Stomach (tissue), 8 donors: ENCODE measurements at regions not wholly inside any gene's neighbourhood (a gene's known extent, or its start where the extent isn't known, plus 50 kb on each side); places are given as distances from the start of the nearest gene placed in this dataset.
A peak's percentile ranks its signal among the peaks of the same experiment; 100 is the strongest.

Experiments used
- DNase-seq, 2 donors: peaks; one replicate each; pipeline versions ENCODE4 v3.0.0 to v3.0.0-alpha.2; 2013 to 2019
- H3K27ac ChIP-seq, 5 donors: fragments of 200-600 bp in 4 of 5; sonication (generic) in 4 of 5; one replicate each; pipeline ENCODE4 v1.5.1; 2013 to 2019; ENCODE audit warnings: mild to moderate bottlenecking in 1 of 5, moderate library complexity in 1 of 5
- H3K27me3 ChIP-seq, 3 donors: fragments of 200-600 bp; sonication (generic); one replicate each; pipeline ENCODE4 v1.5.1; 2017 to 2019; ENCODE audit warnings: mixed run types in 1 of 3
- H3K36me3 ChIP-seq, 4 donors: fragments of 200-600 bp; sonication (generic); 1 replicate in 3 of 4; 2 replicates in 1 of 4; pipeline ENCODE4 v1.5.1; 2016 to 2019
- H3K4me1 ChIP-seq, 4 donors: fragments of 200-600 bp; sonication (generic); one replicate each; pipeline ENCODE4 v1.5.1; 2016 to 2019
- H3K4me3 ChIP-seq, 4 donors: fragments of 200-600 bp; sonication (generic) in 3 of 4; one replicate each; pipeline ENCODE4 v1.5.1; 2016 to 2019; ENCODE audit warnings: mild to moderate bottlenecking in 1 of 4
- H3K9me3 ChIP-seq, 4 donors: fragments of 200-600 bp; sonication (generic); one replicate each; pipeline ENCODE4 v1.5.1; 2016 to 2019
- EP300 ChIP-seq: sonication (generic); formaldehyde crosslinking; IDR thresholded peaks from one replicate; pipeline ENCODE4 v1.6.1; 2017; ENCODE audit warnings: antibody characterized with exemption
- POLR2A ChIP-seq, 4 donors: fragments of 450-650 bp; IDR thresholded peaks; one replicate each; pipeline ENCODE4 v1.6.1; 2016; ENCODE audit warnings: antibody characterized with exemption in 4 of 4, control low read depth in 2 of 4, mild to moderate bottlenecking in 1 of 4, moderate library complexity in 1 of 4
- POLR2AphosphoS5 ChIP-seq, 3 donors: sonication (generic); formaldehyde crosslinking; IDR thresholded peaks; one replicate each; pipeline ENCODE4 v1.6.1; 2016; ENCODE audit warnings: antibody characterized with exemption in 3 of 3
- WGBS, 5 donors: extraction: QIAGEN DNeasy Blood & Tissue Kit in 3 of 5; methylation state at CpG; one replicate each; pipeline versions ENCODE4 v1.1.5 to v1.1.7; 2013 to 2018; 5-methylcytosine and 5-hydroxymethylcytosine counted together
- intact Hi-C: fragments of 100-400 bp; cut with DNase I; formaldehyde crosslinking; loops from one replicate; pipeline ENCODE4 v1.15.1; 2023; ENCODE audit warnings: low total_unique reads
- TF ChIP-seq, protein P1 (sequence below), 7 experiments: fragments of 450-650 bp in 4 of 7; fragments of 200-600 bp in 3 of 7; sonication (generic) in 3 of 7; IDR thresholded peaks; one replicate each; pipeline ENCODE4 v1.5.1; 2016 to 2019; ENCODE audit warnings: antibody characterized with exemption in 7 of 7, control low read depth in 2 of 7, mild to moderate bottlenecking in 1 of 7
- donor health status: healthy with polysubstance abuse.
- donor health status: Bipolar disorder and iron deficiency.
- donor health status: healthy.

DNA sequence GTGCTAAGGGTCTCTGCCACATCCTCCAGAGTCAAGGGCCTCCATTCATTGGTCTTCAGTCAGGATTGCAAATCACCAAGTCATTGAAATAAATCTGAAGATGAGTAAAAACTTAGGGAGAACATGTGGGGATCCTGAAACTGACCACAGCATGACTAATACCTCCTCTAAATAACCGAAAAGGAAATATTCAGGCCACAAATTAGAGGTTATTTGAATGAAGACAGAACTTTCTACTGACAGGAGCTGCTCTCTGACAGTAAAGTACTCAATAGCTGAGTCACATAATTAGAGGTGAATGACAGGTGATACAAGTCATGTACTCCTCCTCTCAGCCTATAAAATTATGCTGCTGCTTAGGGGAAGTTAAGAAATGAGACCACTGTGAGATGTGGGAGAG is 240.2 kb upstream of the F9 start:
- no peak for DNase-seq
- Histone ChIP-seq H3K27ac (no peak overlapping the region), H3K4me1 (no peaks in the 10 kb centered on the region), H3K27me3 (no peaks in the 10 kb centered on the region), H3K4me3 (no peak overlapping the region), H3K36me3 (no peaks in the 10 kb centered on the region), H3K9me3 (no peaks in the 10 kb centered on the region)
- 44 to 96% (median 74%) methylated on average over 1 of the region's 1 CpG for WGBS, 5 donors
- TF ChIP-seq, protein P1, sequence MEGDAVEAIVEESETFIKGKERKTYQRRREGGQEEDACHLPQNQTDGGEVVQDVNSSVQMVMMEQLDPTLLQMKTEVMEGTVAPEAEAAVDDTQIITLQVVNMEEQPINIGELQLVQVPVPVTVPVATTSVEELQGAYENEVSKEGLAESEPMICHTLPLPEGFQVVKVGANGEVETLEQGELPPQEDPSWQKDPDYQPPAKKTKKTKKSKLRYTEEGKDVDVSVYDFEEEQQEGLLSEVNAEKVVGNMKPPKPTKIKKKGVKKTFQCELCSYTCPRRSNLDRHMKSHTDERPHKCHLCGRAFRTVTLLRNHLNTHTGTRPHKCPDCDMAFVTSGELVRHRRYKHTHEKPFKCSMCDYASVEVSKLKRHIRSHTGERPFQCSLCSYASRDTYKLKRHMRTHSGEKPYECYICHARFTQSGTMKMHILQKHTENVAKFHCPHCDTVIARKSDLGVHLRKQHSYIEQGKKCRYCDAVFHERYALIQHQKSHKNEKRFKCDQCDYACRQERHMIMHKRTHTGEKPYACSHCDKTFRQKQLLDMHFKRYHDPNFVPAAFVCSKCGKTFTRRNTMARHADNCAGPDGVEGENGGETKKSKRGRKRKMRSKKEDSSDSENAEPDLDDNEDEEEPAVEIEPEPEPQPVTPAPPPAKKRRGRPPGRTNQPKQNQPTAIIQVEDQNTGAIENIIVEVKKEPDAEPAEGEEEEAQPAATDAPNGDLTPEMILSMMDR (IDR thresholded peaks at IDR 0.05) = no peak
- TF ChIP-seq POLR2A (IDR thresholded peaks at IDR 0.05) = no peak
- TF ChIP-seq POLR2AphosphoS5 (IDR thresholded peaks at IDR 0.05) = no peak
- no peak for TF ChIP-seq EP300
- intact Hi-C loops = no loop called here

DNA sequence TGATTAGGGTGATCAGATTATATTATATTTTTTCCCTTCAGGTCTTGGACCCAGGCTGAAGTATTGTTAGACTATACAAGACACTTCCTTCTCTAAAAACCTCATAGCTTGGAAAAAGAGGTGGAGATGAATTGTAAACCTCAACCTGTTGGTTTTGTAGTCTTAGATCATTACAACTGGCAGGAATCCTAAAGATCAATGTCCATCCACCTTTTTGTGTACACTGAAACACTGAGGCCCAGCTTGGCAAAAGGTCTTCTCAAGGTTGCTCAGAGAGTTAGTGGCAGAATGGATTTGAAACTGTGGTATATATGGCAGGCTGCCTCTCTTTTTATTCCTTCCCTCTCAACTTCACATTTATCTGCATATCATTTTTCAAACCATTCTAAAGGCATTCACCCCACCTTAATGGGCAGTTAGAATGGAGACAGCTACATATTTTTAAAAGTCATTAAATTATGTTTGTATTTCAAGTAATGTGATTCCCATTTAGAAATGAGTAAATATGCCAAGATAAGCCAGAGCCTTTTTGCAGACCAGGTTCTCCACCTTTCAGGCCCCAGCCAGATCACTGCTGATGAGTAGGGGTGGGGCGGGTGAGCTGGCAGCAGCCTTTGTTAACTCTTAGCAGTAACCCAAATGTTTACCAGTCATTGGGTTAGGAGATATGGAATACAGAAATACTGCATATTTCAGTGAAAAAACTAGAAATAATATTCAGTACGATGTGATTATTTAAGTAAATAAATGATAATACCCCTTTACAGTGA is 243.2 kb upstream of the F9 start:
- peaks cover 0 to 7% (median 2%) of the 10 kb centered on the region in 4 donors for H3K9me3 ChIP-seq
- TF ChIP-seq POLR2A (IDR thresholded peaks at IDR 0.05) (no peak), EP300 (no peak), POLR2AphosphoS5 (IDR thresholded peaks at IDR 0.05) (no peak)
- TF ChIP-seq, protein P1 (IDR thresholded peaks at IDR 0.05) = no peak
- no peaks in the 10 kb centered on the region for H3K27me3 ChIP-seq
- intact Hi-C loops = no loop called here
- H3K36me3 ChIP-seq = no peaks in the 10 kb centered on the region
- H3K4me3 ChIP-seq = no peak overlapping the region
- 39 to 76% (median 50%) methylated on average over 2 of the region's 2 CpGs for WGBS, 5 donors
- H3K27ac ChIP-seq = peak overlapping the region in 1 of 5 donors; percentile 38
- peak; percentile 23 to 43 for DNase-seq
- H3K4me1 ChIP-seq = no peaks in the 10 kb centered on the region

DNA sequence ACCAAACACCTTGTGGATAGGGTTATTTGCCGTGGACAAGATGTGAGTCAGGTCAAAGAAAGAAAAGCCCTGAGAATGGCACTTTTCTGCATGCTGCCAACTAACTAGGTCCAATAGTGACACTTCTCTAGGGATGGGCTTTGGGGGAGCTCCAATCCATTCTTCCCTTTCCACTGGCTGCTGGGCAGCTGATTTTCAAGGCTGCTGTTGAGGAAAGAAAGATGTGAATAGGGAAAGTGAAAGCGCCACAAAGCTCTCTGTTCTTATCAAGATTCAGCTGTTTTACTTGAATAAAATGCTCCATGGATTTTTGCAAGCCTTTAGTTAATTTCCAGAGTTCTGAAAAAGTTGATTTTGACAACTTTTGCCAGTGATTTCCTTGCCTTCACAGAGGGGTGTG is 244.2 kb upstream of the F9 start:
- H3K36me3 ChIP-seq = no peaks in the 10 kb centered on the region
- intact Hi-C loops = no loop called here
- TF ChIP-seq, protein P1 (IDR thresholded peaks at IDR 0.05) = no peak
- TF ChIP-seq POLR2A (IDR thresholded peaks at IDR 0.05) (no peak), POLR2AphosphoS5 (IDR thresholded peaks at IDR 0.05) (no peak), EP300 (no peak)
- WGBS, 5 donors = 59 to 79% (median 69%) methylated on average over 2 of the region's 2 CpGs
- no peaks in the 10 kb centered on the region for H3K4me1 ChIP-seq
- H3K9me3 ChIP-seq = peaks cover 0 to 7% (median 2%) of the 10 kb centered on the region in 4 donors
- no peak for DNase-seq
- no peak overlapping the region for H3K4me3 ChIP-seq
- no peak overlapping the region for H3K27ac ChIP-seq
- no peaks in the 10 kb centered on the region for H3K27me3 ChIP-seq

DNA sequence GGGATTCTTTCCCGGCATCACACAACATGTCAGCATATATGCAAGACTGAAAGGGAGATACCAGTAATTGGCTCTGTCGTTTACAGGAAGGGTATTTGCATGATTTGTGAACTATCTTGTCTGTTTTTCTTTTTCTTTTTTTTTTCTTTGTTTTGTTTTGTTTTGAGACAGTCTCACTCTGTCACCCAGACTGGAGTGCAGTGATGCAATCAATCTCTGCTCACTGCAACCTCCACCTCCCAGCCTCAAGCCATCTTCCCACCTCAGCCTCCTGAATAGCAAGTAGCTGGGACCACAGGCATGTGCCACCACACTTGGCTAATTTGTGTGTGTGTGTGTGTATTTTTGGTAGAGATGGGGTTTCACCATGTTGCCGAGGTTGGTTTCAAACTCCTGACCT is 262.7 kb upstream of the F9 start:
- no peak for TF ChIP-seq POLR2A (IDR thresholded peaks at IDR 0.05)
- TF ChIP-seq, protein P1 (IDR thresholded peaks at IDR 0.05) = no peak
- TF ChIP-seq EP300 = no peak
- TF ChIP-seq POLR2AphosphoS5 (IDR thresholded peaks at IDR 0.05) = no peak
- Histone ChIP-seq H3K27ac (no peak overlapping the region), H3K36me3 (no peaks in the 10 kb centered on the region), H3K27me3 (no peaks in the 10 kb centered on the region), H3K9me3 (no peaks in the 10 kb centered on the region), H3K4me3 (no peak overlapping the region), H3K4me1 (no peaks in the 10 kb centered on the region)
- no peak for DNase-seq
- intact Hi-C loops = no loop called here
- WGBS, 5 donors = 75 to 85% (median 82%) methylated on average over 2 to 3 of the region's 3 CpGs
